ENCODE measurements at regions not wholly inside any gene's neighbourhood (a gene's known extent, or its start where the extent isn't known, plus 50 kb on each side); places are given as distances from the start of the nearest gene placed in this dataset.

DNA sequence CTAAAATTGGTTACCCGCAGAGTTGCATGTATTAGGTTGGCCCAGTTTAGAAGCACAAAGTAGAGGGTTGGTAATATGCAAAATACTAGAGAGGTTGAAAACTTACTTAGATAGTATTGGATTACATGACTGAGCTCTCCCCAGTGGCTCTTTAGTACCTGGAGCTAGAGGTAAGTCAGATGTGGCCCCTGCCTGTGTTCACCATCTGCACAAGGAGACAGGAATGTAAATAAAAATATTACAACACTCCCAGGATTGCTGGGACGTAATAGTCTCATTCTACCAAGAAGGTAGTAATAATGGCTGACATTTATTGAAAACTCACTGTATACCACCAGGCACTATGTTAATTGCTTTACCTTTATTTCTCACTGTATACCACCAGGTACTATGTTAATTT lies 129.6 kb downstream of the SLC17A6 start:
- intact Hi-C loops (cut with micrococcal nuclease; ENCODE audit: unreplicated experiment): no loop called here
- no peak overlapping the region for H3K9ac ChIP-seq (ENCODE audit: control insufficient read depth, insufficient read depth, low read length)
- ChIA-PET CTCF (no interaction called here), SMC1A (ENCODE audit: uncharacterized antibody, unreplicated experiment) (interaction anchor here (0.6 kb wide), 1 partner anchor 582 kb away, joined by 3 read pairs; no protein-coding TSS in a partner anchor), POLR2A (no interaction called here), RAD21 (ENCODE audit: unreplicated experiment) (no interaction called here)
- no peaks in the 10 kb centered on the region for H3K9me3 ChIP-seq (replicated peaks; ENCODE audit: control insufficient read depth, insufficient read depth, low read length)
- ATAC-seq (no peak), FAIRE-seq (no peak), DNase-seq (ENCODE audit: low read depth, low spot score) (no peak)
- WGBS (ENCODE audit: insufficient coverage, insufficient replicate concordance, low lambda C conversion rate, missing lambda C conversion rate): 44% methylated on average over 2 of the region's 2 CpGs
- no peak overlapping the region for H3K4me2 ChIP-seq (ENCODE audit: control insufficient read depth, insufficient read depth)
- no peaks in the 10 kb centered on the region for H4K20me1 ChIP-seq (ENCODE audit: control insufficient read depth, insufficient read depth)
- no peaks in the 10 kb centered on the region for H3K79me2 ChIP-seq (ENCODE audit: control insufficient read depth, insufficient read depth, low read length)
- H3K27me3 ChIP-seq (replicated peaks in 1 of 2; ENCODE audit: control insufficient read depth in 2 of 2, insufficient read depth in 2 of 2, low read length in 1 of 2): no peaks in the 10 kb centered on the region
- no TSS peak for BruUV-seq (replicated peaks)
- no peak for TF ChIP-seq DPF2 (IDR thresholded peaks at IDR 0.05)
- no peaks in the 10 kb centered on the region for H3K4me1 ChIP-seq (ENCODE audit: control insufficient read depth, insufficient read depth, low read length)
- no peak overlapping the region for H2AFZ ChIP-seq (ENCODE audit: control insufficient read depth, low read depth, low read length)
- H3K27ac ChIP-seq (ENCODE audit: control insufficient read depth, insufficient read depth): no peak overlapping the region
- in situ Hi-C loops (cut with MboI): no loop called here
- H3K36me3 ChIP-seq (ENCODE audit: control insufficient read depth in 2 of 2, insufficient read depth in 2 of 2, low read length in 1 of 2): no peaks in the 10 kb centered on the region
- H3K4me3 ChIP-seq: no peak overlapping the region

DNA sequence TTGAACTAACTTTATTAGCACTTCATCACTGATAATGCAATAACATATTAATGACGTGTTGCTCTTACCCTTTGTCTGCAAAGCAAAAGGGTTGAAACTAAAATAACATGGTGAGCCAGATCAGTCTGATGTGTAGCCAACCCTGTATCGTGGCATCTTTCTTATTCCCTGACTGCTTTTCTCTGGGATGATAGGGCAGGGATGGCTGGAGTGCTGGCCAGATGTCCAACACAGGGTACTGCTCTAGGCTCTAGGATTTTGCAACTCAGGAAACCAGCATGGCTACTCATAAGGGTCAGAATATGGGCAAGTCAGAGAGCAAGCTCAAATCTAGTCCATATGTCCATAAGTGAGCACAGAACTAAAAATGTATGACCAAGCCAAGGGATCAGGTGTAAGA lies 129.1 kb downstream of the SLC17A6 start:
- intact Hi-C loops (cut with micrococcal nuclease; ENCODE audit: unreplicated experiment) (no loop called here), in situ Hi-C loops (cut with MboI) (no loop called here)
- no peak overlapping the region for H3K4me3 ChIP-seq
- no peaks in the 10 kb centered on the region for H3K4me1 ChIP-seq (ENCODE audit: control insufficient read depth, insufficient read depth, low read length)
- H3K79me2 ChIP-seq (ENCODE audit: control insufficient read depth, insufficient read depth, low read length): no peaks in the 10 kb centered on the region
- no peaks in the 10 kb centered on the region for H3K36me3 ChIP-seq (ENCODE audit: control insufficient read depth in 2 of 2, insufficient read depth in 2 of 2, low read length in 1 of 2)
- CTCF ChIA-PET: no interaction called here
- no peak for DNase-seq (ENCODE audit: low read depth, low spot score)
- H2AFZ ChIP-seq (ENCODE audit: control insufficient read depth, low read depth, low read length): no peak overlapping the region
- no peak overlapping the region for H3K27ac ChIP-seq (ENCODE audit: control insufficient read depth, insufficient read depth)
- H3K27me3 ChIP-seq (replicated peaks in 1 of 2; ENCODE audit: control insufficient read depth in 2 of 2, insufficient read depth in 2 of 2, low read length in 1 of 2): no peaks in the 10 kb centered on the region
- no peak for ATAC-seq
- no peak overlapping the region for H3K4me2 ChIP-seq (ENCODE audit: control insufficient read depth, insufficient read depth)
- POLR2A ChIA-PET: no interaction called here
- H3K9me3 ChIP-seq (replicated peaks; ENCODE audit: control insufficient read depth, insufficient read depth, low read length): no peaks in the 10 kb centered on the region
- SMC1A ChIA-PET (ENCODE audit: uncharacterized antibody, unreplicated experiment): no interaction called here
- RAD21 ChIA-PET (ENCODE audit: unreplicated experiment): no interaction called here
- 2% methylated on average over 2 of the region's 2 CpGs for WGBS (ENCODE audit: insufficient coverage, insufficient replicate concordance, low lambda C conversion rate, missing lambda C conversion rate)
- H3K9ac ChIP-seq (ENCODE audit: control insufficient read depth, insufficient read depth, low read length): no peak overlapping the region
- TF ChIP-seq YBX1 (IDR thresholded peaks at IDR 0.05): no peak
- no peak for TF ChIP-seq TAF1 (IDR thresholded peaks at IDR 0.05; ENCODE audit: borderline replicate concordance, low read depth, low read length)
- TF ChIP-seq PAX8 (IDR thresholded peaks at IDR 0.05): no peak
- no peak for TF ChIP-seq NR2C2 (IDR thresholded peaks at IDR 0.05; ENCODE audit: borderline replicate concordance, control insufficient read depth, insufficient read length, low read depth)
- TF ChIP-seq BACH1 (IDR thresholded peaks at IDR 0.05; ENCODE audit: borderline replicate concordance): no peak
- TF ChIP-seq ZNF217 (IDR thresholded peaks at IDR 0.05): no peak
- no peak for TF ChIP-seq CBX5 (IDR thresholded peaks at IDR 0.05; ENCODE audit: low read depth)
- TF ChIP-seq, protein P1, sequence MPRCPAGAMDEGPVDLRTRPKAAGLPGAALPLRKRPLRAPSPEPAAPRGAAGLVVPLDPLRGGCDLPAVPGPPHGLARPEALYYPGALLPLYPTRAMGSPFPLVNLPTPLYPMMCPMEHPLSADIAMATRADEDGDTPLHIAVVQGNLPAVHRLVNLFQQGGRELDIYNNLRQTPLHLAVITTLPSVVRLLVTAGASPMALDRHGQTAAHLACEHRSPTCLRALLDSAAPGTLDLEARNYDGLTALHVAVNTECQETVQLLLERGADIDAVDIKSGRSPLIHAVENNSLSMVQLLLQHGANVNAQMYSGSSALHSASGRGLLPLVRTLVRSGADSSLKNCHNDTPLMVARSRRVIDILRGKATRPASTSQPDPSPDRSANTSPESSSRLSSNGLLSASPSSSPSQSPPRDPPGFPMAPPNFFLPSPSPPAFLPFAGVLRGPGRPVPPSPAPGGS (IDR thresholded peaks at IDR 0.05; ENCODE audit: borderline replicate concordance, insufficient read depth, low read depth, low read length, poor library complexity, severe bottlenecking): no peak
- no peak for TF ChIP-seq RFX5 (IDR thresholded peaks at IDR 0.05; ENCODE audit: low read depth, low read length)
- no peak for TF ChIP-seq RB1 (IDR thresholded peaks at IDR 0.05; ENCODE audit: borderline replicate concordance)
- TF ChIP-seq, protein P2, sequence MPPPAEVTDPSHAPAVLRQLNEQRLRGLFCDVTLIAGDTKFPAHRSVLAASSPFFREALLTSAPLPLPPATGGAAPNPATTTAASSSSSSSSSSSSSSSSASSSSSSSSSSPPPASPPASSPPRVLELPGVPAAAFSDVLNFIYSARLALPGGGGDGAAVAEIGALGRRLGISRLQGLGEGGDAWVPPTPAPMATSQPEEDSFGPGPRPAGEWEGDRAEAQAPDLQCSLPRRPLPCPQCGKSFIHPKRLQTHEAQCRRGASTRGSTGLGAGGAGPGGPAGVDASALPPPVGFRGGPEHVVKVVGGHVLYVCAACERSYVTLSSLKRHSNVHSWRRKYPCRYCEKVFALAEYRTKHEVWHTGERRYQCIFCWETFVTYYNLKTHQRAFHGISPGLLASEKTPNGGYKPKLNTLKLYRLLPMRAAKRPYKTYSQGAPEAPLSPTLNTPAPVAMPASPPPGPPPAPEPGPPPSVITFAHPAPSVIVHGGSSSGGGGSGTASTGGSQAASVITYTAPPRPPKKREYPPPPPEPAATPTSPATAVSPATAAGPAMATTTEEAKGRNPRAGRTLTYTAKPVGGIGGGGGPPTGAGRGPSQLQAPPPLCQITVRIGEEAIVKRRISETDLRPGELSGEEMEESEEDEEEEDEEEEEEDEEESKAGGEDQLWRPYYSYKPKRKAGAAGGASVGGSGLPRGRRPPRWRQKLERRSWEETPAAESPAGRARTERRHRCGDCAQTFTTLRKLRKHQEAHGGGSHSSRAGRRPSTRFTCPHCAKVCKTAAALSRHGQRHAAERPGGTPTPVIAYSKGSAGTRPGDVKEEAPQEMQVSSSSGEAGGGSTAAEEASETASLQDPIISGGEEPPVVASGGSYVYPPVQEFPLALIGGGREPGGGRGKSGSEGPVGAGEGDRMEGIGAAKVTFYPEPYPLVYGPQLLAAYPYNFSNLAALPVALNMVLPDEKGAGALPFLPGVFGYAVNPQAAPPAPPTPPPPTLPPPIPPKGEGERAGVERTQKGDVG (CRISPR knock-in tag; IDR thresholded peaks at IDR 0.05): no peak
- TF ChIP-seq EED (IDR thresholded peaks at IDR 0.05; ENCODE audit: low read depth): no peak
- no peak for TF ChIP-seq BRCA1 (IDR thresholded peaks at IDR 0.05; ENCODE audit: low read depth, low read length)
- no peak for FAIRE-seq
- BruUV-seq (replicated peaks): no TSS peak
- no peaks in the 10 kb centered on the region for H4K20me1 ChIP-seq (ENCODE audit: control insufficient read depth, insufficient read depth)
